ENCODE measurements at regions not wholly inside any gene's neighbourhood (a gene's known extent, or its start where the extent isn't known, plus 50 kb on each side); places are given as distances from the start of the nearest gene placed in this dataset.

DNA sequence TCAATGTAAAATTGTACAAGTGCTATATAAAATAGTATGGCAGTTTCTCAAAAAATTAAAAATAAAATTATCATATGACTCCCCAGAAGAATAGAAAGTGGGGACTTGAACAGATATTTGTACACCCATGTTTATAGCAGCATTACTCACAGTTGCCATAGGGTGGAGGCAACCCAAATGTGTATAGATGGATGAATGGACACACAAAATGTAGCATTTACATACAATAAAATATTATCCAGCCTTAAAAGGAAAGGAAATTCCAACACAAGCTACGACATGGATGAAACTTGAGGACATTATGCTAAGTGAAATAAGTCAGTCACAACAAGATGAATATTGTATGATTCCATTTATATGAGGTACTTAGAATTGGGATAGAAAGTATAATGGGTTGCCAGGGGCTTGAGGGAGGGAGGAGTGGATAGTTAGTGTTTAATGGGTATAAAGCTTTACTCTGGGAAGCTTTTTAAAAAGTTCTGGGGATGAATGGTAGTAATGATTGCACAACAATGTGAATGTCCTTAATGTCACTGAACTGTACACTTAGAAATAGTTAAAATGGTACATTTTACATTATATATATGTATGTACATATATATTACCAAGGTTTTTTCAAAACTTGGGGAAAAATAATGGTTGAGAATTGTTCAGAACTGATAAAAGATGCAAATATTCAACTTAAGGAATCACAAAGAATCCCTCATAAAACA lies 53.0 kb upstream of the ADORA3 start:
- ATAC-seq: no peak
- no peak for TF ChIP-seq OSR1 (CRISPR knock-in tag; IDR thresholded peaks at IDR 0.05)
- no peak for TF ChIP-seq ISL1 (CRISPR knock-in tag; IDR thresholded peaks at IDR 0.05)
- TF ChIP-seq, protein P1, sequence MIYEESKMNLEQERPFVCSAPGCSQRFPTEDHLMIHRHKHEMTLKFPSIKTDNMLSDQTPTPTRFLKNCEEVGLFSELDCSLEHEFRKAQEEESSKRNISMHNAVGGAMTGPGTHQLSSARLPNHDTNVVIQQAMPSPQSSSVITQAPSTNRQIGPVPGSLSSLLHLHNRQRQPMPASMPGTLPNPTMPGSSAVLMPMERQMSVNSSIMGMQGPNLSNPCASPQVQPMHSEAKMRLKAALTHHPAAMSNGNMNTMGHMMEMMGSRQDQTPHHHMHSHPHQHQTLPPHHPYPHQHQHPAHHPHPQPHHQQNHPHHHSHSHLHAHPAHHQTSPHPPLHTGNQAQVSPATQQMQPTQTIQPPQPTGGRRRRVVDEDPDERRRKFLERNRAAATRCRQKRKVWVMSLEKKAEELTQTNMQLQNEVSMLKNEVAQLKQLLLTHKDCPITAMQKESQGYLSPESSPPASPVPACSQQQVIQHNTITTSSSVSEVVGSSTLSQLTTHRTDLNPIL (CRISPR knock-in tag; IDR thresholded peaks at IDR 0.05; ENCODE audit: low read depth): no peak
- TF ChIP-seq CSDC2 (CRISPR knock-in tag; IDR thresholded peaks at IDR 0.05): no peak
- TF ChIP-seq ZNF70 (CRISPR knock-in tag; IDR thresholded peaks at IDR 0.05): no peak
- TF ChIP-seq, protein P2, sequence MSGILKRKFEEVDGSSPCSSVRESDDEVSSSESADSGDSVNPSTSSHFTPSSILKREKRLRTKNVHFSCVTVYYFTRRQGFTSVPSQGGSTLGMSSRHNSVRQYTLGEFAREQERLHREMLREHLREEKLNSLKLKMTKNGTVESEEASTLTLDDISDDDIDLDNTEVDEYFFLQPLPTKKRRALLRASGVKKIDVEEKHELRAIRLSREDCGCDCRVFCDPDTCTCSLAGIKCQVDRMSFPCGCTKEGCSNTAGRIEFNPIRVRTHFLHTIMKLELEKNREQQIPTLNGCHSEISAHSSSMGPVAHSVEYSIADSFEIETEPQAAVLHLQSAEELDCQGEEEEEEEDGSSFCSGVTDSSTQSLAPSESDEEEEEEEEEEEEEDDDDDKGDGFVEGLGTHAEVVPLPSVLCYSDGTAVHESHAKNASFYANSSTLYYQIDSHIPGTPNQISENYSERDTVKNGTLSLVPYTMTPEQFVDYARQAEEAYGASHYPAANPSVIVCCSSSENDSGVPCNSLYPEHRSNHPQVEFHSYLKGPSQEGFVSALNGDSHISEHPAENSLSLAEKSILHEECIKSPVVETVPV (CRISPR knock-in tag; IDR thresholded peaks at IDR 0.05): no peak
- no peak for TF ChIP-seq PPARA (CRISPR knock-in tag; IDR thresholded peaks at IDR 0.05; ENCODE audit: borderline replicate concordance)
- no peak for TF ChIP-seq TOX (CRISPR knock-in tag; IDR thresholded peaks at IDR 0.05; ENCODE audit: borderline replicate concordance)
- TF ChIP-seq, protein P3, sequence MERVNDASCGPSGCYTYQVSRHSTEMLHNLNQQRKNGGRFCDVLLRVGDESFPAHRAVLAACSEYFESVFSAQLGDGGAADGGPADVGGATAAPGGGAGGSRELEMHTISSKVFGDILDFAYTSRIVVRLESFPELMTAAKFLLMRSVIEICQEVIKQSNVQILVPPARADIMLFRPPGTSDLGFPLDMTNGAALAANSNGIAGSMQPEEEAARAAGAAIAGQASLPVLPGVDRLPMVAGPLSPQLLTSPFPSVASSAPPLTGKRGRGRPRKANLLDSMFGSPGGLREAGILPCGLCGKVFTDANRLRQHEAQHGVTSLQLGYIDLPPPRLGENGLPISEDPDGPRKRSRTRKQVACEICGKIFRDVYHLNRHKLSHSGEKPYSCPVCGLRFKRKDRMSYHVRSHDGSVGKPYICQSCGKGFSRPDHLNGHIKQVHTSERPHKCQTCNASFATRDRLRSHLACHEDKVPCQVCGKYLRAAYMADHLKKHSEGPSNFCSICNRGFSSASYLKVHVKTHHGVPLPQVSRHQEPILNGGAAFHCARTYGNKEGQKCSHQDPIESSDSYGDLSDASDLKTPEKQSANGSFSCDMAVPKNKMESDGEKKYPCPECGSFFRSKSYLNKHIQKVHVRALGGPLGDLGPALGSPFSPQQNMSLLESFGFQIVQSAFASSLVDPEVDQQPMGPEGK (CRISPR knock-in tag; IDR thresholded peaks at IDR 0.05; ENCODE audit: borderline replicate concordance): no peak
- TF ChIP-seq GLIS3 (CRISPR knock-in tag; IDR thresholded peaks at IDR 0.05): no peak
- TF ChIP-seq BACH2 (CRISPR knock-in tag; IDR thresholded peaks at IDR 0.05; ENCODE audit: borderline replicate concordance): no peak
- no peak for TF ChIP-seq RARB (CRISPR knock-in tag; IDR thresholded peaks at IDR 0.05)

DNA sequence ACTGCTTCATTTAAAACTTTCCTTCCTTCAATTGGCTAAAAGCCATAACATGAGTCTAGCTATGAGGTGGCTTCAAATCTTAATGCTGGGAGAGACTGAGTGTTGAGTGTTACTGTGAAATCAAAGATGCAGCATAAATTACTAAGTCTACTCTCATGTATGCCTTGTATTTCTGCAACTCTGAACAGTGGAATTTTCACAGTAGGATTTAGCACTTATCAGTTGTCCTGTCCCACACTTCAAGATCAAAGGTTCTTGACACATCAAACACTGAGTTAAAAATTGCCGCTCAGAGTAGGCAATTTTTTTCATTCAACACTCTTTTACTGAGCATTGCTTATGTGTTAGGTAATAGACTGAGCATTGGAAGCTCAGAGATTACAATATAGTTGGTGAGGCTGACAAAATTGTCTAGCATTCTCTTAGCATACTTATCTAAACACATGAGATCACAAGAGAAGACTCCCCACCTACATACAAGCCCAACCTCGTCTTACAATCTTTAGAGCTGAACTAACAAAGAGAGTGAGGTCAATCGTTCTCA lies 56.4 kb upstream of the ADORA3 start:
- ATAC-seq: peak; percentile 46
- TF ChIP-seq ESRRG (CRISPR knock-in tag; IDR thresholded peaks at IDR 0.05): no peak
- TF ChIP-seq, protein P4, sequence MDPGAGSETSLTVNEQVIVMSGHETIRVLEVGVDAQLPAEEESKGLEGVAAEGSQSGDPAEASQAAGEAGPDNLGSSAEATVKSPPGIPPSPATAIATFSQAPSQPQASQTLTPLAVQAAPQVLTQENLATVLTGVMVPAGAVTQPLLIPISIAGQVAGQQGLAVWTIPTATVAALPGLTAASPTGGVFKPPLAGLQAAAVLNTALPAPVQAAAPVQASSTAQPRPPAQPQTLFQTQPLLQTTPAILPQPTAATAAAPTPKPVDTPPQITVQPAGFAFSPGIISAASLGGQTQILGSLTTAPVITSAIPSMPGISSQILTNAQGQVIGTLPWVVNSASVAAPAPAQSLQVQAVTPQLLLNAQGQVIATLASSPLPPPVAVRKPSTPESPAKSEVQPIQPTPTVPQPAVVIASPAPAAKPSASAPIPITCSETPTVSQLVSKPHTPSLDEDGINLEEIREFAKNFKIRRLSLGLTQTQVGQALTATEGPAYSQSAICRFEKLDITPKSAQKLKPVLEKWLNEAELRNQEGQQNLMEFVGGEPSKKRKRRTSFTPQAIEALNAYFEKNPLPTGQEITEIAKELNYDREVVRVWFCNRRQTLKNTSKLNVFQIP (CRISPR knock-in tag; IDR thresholded peaks at IDR 0.05; ENCODE audit: borderline replicate concordance, low read depth): no peak
- no peak for TF ChIP-seq ZNF565 (CRISPR knock-in tag; conservative IDR thresholded peaks at IDR 0.05; ENCODE audit: low read depth)
- no peak for TF ChIP-seq ARNTL (CRISPR knock-in tag; IDR thresholded peaks at IDR 0.05; ENCODE audit: borderline replicate concordance, low read depth)
- TF ChIP-seq, protein P3 (CRISPR knock-in tag; IDR thresholded peaks at IDR 0.05; ENCODE audit: borderline replicate concordance): no peak
- no peak for TF ChIP-seq ZNF8 (CRISPR knock-in tag; IDR thresholded peaks at IDR 0.05)
- TF ChIP-seq ZC3H10 (CRISPR knock-in tag; IDR thresholded peaks at IDR 0.05): no peak
- no peak for TF ChIP-seq CSDC2 (CRISPR knock-in tag; IDR thresholded peaks at IDR 0.05)
- TF ChIP-seq RARB (CRISPR knock-in tag; IDR thresholded peaks at IDR 0.05): no peak
- no peak for TF ChIP-seq OSR1 (CRISPR knock-in tag; IDR thresholded peaks at IDR 0.05)
- no peak for TF ChIP-seq ISL1 (CRISPR knock-in tag; IDR thresholded peaks at IDR 0.05)
- TF ChIP-seq, protein P1 (CRISPR knock-in tag; IDR thresholded peaks at IDR 0.05; ENCODE audit: low read depth): no peak
- TF ChIP-seq GLIS3 (CRISPR knock-in tag; IDR thresholded peaks at IDR 0.05): no peak
- TF ChIP-seq, protein P2 (CRISPR knock-in tag; IDR thresholded peaks at IDR 0.05): no peak
